ENCODE measurements at regions not wholly inside any gene's neighbourhood (a gene's known extent, or its start where the extent isn't known, plus 50 kb on each side); places are given as distances from the start of the nearest gene placed in this dataset.

DNA sequence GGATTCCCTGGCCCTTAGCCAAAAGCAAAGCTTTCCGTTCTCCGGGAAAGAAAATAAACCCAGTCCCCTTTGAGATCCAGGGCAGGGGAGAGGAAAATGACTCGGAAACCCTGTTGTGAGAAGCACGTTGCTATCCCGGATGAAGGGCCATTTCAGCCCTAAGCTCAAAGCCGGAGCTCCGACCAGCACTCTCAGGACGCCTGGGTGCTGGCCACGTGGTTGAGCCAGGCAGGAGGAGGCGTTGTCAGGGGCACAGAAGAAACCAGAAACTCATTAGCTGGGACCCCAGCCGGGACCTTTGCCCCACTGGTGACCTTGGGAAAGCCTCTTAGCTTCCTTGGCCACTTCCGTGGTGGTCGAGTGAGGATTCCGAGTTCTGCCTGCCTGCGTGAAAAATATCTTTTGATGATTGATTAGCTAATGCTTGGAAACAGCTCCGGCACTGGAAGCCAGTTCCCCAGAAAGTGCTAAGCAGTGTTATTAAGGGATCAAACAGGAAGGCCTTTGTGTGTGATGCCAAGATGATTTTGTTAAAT lies 57.6 kb upstream of the FZD10 start:
- no peak for DNase-seq

DNA sequence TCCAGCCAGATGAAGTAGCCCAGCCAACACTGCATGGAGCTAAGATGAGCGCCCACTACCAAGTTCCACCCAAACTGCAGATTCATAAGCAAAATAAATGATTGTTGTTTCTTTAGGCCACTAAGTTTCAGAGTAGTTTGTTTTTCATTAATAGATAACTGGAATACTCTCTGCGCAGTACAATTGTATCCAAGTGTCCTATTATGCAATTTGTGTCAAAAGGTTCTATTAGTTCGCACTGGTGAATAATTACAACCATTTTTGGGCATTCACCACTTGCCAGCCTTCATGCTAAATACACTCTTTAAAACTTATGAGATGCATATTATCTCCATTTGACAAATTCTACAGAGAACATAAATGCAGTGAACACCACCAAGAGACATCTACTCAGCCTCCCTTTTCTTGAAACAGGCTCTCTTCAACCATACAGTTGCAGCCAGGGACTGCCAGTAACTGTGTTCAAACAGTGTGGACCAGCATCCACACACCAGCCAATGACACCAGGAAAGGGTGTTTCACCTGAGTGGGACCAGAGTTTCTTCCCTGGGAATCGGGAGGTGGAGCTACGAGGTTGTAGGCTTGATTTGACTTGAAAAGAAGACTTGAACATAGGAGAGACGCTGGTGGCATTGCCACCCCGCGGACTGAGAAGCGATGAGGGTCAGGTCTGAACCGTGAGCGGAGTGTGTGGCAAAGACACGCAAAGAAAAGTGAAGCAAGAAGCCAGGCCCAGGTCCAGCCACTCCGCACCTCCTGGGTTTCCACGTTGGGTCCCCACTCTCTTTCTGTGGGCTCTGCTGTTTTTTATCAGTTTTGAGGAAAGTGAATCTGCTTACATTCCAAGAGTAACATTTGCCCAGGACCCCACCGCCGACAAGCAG lies 53.0 kb upstream of the FZD10 start:
- no peak for DNase-seq

DNA sequence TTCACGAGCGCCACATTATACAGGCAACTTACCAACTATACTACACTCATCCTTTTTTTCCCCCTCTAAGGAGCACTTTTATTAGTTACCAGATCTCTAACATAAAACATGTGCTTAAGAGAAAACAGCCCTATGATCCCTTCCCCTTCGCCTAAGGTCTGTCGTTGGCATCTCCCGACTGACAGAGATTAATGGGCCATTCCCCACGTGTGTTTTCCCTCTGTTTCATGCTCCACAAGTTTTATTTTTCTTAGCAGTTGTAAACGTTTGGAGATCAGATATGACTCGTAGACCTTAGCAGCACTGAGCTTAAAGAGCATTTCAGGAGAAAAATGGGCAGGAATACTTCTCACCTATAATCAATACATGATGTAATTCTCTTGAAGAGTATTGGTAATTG lies 51.4 kb upstream of the FZD10 start:
- DNase-seq, result no peak

DNA sequence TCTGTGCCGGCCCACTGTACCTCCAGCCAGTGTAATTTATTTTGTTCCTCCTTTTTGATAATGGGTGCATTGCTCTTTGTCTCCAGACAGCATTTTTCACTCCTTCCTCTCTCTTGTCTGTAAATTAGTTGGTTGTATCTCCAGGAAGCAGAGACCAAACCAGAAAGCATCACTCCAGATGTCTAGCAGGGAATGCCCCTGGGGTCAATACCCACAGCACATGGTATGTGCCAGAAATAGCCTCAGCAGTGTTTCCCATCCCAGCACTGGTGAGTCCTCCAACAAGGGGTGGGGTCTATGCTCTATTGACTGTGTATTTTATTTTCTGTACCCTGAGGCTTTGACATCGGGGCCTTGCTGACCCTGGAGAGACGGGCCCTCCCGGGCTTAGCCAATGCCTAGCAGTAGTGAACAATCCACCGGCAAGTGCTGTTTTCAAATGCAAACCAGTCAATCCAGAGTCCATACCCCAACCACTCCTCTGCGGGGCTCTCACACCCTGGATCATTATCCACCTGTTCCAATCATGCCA lies 50.2 kb upstream of the FZD10 start:
- DNase-seq, result no peak
